Esophagus squamous epithelium (tissue), 4 donors: ENCODE measurements at regions not wholly inside any gene's neighbourhood (a gene's known extent, or its start where the extent isn't known, plus 50 kb on each side); places are given as distances from the start of the nearest gene placed in this dataset.

ENCODE experiments used
- CTCF ChIP-seq, 6 experiments: fragments of 450-650 bp in 4 of 6; fragments of 200-600 bp in 2 of 6; sonication (generic) in 2 of 6; IDR thresholded peaks; one replicate each; pipeline ENCODE4 v1.5.1; 2016 to 2019; ENCODE audit warnings: antibody characterized with exemption in 6 of 6, mild to moderate bottlenecking in 4 of 6, moderate library complexity in 4 of 6
- POLR2A ChIP-seq, 4 donors: fragments of 450-650 bp; IDR thresholded peaks; one replicate each; pipeline ENCODE4 v1.6.1; 2017; ENCODE audit warnings: antibody characterized with exemption in 4 of 4, mild to moderate bottlenecking in 4 of 4, moderate library complexity in 3 of 4

- no peak for TF ChIP-seq CTCF (IDR thresholded peaks at IDR 0.05)
- TF ChIP-seq POLR2A (IDR thresholded peaks at IDR 0.05), result no peak
These were observed 91.8 kb upstream of the TRPM1 start for GRCh38 chr15:31193291-31193690.
